GM08714 (cell line): ENCODE measurements at regions not wholly inside any gene's neighbourhood (a gene's known extent, or its start where the extent isn't known, plus 50 kb on each side); places are given as distances from the start of the nearest gene placed in this dataset.
"Not testable (repeated sequence)": the region's sequence is repeated elsewhere in the genome, so short reads cannot be mapped to it uniquely, and the experiment has no call there.

Source experiments
- H3K4me3 ChIP-seq: fragments of 200-500 bp; sonication (Bioruptor generic); 2 replicates; pipeline ENCODE4 v1.5.1; 2014; ENCODE audit warnings: mild to moderate bottlenecking, low read length, inconsistent platforms
- ZNF274 ChIP-seq: IDR thresholded peaks from 2 replicates; pipeline ENCODE4 v1.6.1; 2012; ENCODE audit warnings: mild to moderate bottlenecking, low read depth, low read length

DNA sequence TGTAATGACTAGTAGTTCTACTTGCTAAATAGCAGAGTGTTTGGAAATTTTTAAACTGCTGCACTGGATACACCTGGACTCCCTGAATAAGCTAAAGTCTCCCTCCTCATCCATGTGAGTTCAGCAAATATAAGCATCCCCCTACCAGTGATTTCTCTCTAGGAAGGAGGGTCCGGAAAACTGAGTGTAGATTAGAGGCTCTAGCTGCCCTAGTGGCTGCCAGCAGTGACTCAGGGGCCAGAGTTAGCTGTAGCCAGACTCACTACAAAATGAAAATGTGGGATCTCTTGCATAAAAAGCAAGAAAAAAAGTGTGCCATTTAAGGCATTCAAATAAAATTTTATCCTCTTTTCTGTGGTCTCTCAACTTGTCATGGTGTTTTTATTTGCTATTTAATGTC is 485.0 kb upstream of the ATP11B start:
- no peak for TF ChIP-seq ZNF274

DNA sequence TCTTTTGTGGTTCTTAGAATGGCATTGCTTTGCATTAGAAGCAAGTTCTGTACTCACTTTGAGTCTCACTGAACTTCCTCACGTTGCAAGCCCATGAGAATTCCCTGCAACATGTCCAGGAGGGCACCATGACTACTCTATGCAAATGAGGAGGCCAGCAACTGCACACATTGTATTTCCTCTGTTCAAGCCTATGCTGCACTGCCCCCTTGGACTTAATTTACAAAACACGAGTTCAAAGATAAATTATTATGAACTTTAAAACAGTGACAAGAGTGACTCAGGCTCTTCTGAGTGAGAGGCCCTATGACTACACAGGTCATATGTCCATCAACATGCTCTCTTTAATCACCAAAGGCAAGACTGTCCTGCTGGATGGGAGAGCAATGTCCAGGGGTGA is 484.2 kb upstream of the ATP11B start:
- no peak for TF ChIP-seq ZNF274
- H3K4me3 ChIP-seq = no peak overlapping the region

More for the DNA sequence above, 485.0 kb upstream of the ATP11B start:
- no peak overlapping the region for H3K4me3 ChIP-seq

DNA sequence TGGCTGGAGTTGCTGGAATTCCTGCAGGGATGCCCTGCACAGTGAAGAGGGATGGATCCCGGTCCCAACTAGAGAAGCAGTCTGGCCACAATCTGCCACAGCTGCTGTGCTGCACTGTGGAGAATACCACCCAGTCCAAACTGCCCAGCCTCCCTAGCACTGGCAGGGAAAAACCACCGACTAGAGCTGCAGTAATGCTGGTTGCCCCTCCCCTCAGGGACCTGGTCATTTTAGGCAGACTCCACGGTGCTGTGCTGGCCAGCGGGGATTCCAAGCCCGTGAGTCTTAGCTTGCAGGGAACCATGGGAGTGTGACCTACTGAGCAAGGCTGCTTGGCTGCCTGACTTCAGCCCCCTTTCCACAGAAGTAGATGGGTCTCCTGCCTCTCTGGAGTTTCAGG is 478.0 kb upstream of the ATP11B start:
- H3K4me3 ChIP-seq = no peak overlapping the region
- no peak for TF ChIP-seq ZNF274

- no peak overlapping the region for H3K4me3 ChIP-seq
Measured at GRCh38 chr3:182323126-182323700, 470.1 kb upstream of the ATP11B start.

DNA sequence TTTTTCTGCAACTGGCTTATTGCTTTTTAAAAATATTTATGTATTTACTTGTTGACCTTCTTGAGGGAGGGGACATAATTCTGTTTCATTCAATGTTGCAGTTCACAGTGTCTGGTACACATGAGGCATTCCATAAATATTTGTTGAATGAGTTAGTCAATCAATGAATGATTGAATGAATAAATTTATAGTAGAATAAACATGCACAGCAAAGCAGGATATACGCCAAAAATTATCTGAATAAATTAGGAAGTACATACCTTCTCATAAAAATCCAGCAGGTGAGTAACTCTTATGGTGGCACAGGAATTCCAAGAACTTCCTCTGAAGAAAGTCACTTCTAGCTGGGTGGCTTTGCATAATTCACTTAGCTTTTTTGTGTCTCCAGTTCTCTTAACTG is 469.4 kb upstream of the ATP11B start:
- no peak for TF ChIP-seq ZNF274
- no peak overlapping the region for H3K4me3 ChIP-seq

More at GRCh38 chr3:182323126-182323700, 470.1 kb upstream of the ATP11B start:
- no peak for TF ChIP-seq ZNF274

GRCh38 chr3:182325213-182325950 is 467.9 kb upstream of the ATP11B start:
- TF ChIP-seq ZNF274 = no peak
- H3K4me3 ChIP-seq = no peak overlapping the region

DNA sequence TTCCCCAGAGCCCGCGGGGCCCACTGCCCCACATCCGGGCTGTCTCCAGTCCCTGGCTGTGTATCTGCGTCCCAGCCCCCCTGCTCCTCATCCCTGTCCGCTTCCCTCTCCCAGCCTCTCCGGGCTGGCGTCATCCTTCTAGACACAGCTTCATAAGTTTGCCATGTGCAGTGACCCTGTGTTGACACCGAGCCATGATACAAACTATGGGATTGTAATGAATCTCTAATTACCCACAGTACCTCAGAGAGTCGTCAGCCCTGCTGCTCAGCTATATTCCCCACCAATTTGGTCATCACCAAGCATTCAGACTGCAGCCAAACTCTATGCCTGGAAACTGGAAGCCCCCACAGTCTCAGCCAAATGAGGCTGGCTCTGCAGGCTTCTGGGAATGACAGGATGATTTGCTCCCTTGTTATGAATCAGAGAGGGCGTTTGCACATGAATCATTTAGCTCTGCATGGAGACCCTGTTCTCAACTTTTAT is 466.1 kb upstream of the ATP11B start:
- no peak for TF ChIP-seq ZNF274
- no peak overlapping the region for H3K4me3 ChIP-seq

- no peak for TF ChIP-seq ZNF274
Measured at GRCh38 chr3:182330646-182331045, 462.7 kb upstream of the ATP11B start.

GRCh38 chr3:182331341-182331740 is 462.0 kb upstream of the ATP11B start:
- no peak overlapping the region for H3K4me3 ChIP-seq

More at GRCh38 chr3:182330646-182331045, 462.7 kb upstream of the ATP11B start:
- H3K4me3 ChIP-seq = no peak overlapping the region

GRCh38 chr3:182342252-182342651 is 451.1 kb upstream of the ATP11B start:
- H3K4me3 ChIP-seq = no peak overlapping the region
- no peak for TF ChIP-seq ZNF274

More at GRCh38 chr3:182331341-182331740, 462.0 kb upstream of the ATP11B start:
- no peak for TF ChIP-seq ZNF274

DNA sequence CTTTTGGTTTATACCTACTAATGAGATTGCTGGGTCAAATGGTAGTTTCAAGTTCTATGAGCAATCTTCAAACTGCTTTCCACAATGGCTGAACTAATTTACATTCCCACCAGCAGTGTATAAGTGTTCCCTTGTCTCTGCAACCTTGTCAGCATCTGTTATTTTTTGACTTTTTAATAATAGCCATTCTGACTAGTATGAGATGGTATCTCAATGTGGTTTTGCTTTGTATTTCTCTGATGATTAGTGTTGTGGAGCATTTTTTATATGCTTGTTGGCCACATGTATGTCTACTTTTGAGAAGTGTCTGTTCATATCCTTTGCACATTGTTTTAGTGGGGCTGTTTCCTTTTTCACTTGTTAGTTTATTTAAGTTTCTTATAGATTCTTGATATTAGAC is 449.3 kb upstream of the ATP11B start:
- H3K4me3 ChIP-seq = not testable (repeated sequence)

- H3K4me3 ChIP-seq = no peak overlapping the region
- no peak for TF ChIP-seq ZNF274
Measured at GRCh38 chr3:182349051-182349450, 444.3 kb upstream of the ATP11B start.

DNA sequence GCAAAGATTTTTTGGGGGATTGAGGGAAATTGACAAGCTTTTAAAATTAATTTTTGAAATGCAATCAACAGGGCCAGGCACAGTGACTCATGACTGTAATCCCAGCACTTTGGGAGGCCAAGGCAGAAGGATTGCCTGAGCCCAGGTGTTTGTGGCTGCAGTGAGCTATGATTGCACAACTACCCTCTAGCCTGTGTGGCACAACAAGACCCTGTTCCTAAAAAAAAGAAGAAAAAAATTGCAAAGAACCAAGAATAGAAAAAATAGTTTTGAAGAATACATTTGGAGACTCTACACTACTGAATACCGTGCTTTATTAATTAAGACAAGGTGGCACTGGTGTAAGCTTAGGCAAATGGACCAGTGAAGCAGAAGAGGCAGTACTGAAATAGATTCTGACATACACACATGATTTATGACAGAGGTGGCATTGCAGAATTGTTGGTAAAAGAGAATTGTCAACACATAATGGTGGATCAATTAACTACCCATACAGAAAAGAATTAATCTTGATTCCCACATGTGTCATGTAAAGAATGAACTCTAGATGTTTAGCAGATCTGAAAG is 443.3 kb upstream of the ATP11B start:
- no peak overlapping the region for H3K4me3 ChIP-seq

DNA sequence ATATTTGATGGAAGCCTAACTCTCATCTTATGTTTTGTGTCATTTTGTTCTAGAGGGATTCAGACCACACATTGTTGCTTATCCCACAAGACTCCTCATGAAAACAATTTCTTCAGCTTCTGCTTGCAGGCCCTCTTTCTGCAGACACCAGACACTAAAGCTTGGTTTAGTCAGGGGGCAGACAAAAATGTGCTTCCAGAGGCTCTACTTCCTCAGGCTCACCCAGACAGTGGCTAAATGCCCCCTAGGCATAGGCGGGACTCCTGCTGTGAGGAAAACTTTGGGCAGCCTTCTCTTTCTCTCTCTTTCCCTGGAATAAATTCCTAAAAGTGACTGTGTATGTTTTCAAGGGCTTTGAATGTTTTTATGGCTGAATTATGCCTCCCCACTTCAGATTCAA is 435.4 kb upstream of the ATP11B start:
- no peak for TF ChIP-seq ZNF274
- no peak overlapping the region for H3K4me3 ChIP-seq

More for the DNA sequence above, 443.3 kb upstream of the ATP11B start:
- no peak for TF ChIP-seq ZNF274

- TF ChIP-seq ZNF274 = no peak
Measured at GRCh38 chr3:182364323-182364722, 429.0 kb upstream of the ATP11B start.

More at GRCh38 chr3:182364323-182364722, 429.0 kb upstream of the ATP11B start:
- H3K4me3 ChIP-seq = no peak overlapping the region
